Peyer's patch (tissue), 4 donors: ENCODE measurements at regions not wholly inside any gene's neighbourhood (a gene's known extent, or its start where the extent isn't known, plus 50 kb on each side); places are given as distances from the start of the nearest gene placed in this dataset.

Experiments
- POLR2A ChIP-seq, 2 donors: fragments of 450-650 bp; IDR thresholded peaks; one replicate each; pipeline ENCODE4 v1.5.1; 2017; ENCODE audit warnings: antibody characterized with exemption in 2 of 2, mild to moderate bottlenecking in 2 of 2, moderate library complexity in 2 of 2
- TF ChIP-seq, protein P1 (sequence below), 6 experiments: fragments of 450-650 bp in 4 of 6; fragments of 200-600 bp in 2 of 6; sonication (generic) in 1 of 6; IDR thresholded peaks; one replicate each; pipeline ENCODE4 v1.5.1; 2017 to 2019; ENCODE audit warnings: antibody characterized with exemption in 6 of 6, mild to moderate bottlenecking in 3 of 6, moderate library complexity in 1 of 6

DNA sequence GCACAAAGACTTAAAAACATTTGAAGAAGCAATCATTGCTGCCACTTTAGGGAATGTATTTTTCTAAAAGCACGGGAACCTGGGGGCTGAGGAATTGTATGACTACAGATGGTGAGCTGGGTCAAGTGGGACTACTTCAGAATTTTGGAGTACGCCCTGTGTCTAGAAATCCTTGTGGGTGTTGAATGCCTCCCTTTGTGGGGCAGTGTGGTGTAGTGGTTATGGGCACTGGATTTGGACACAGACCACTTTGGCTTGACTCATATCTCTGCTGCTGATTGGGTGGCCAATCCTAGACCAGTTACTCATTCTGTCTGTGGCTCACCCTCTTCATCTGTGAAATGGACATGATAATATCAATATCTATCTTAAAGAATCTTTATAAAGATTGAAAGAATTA, 155.0 kb upstream of the RPS6KA3 start:
- TF ChIP-seq, protein P1, sequence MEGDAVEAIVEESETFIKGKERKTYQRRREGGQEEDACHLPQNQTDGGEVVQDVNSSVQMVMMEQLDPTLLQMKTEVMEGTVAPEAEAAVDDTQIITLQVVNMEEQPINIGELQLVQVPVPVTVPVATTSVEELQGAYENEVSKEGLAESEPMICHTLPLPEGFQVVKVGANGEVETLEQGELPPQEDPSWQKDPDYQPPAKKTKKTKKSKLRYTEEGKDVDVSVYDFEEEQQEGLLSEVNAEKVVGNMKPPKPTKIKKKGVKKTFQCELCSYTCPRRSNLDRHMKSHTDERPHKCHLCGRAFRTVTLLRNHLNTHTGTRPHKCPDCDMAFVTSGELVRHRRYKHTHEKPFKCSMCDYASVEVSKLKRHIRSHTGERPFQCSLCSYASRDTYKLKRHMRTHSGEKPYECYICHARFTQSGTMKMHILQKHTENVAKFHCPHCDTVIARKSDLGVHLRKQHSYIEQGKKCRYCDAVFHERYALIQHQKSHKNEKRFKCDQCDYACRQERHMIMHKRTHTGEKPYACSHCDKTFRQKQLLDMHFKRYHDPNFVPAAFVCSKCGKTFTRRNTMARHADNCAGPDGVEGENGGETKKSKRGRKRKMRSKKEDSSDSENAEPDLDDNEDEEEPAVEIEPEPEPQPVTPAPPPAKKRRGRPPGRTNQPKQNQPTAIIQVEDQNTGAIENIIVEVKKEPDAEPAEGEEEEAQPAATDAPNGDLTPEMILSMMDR (IDR thresholded peaks at IDR 0.05): no peak
- TF ChIP-seq POLR2A (IDR thresholded peaks at IDR 0.05): no peak
